HCT116 (cell line): ENCODE measurements at regions not wholly inside any gene's neighbourhood (a gene's known extent, or its start where the extent isn't known, plus 50 kb on each side); places are given as distances from the start of the nearest gene placed in this dataset.

Experiments
- ATAC-seq: fragments of 200-7000 bp; cut with Tn5 transposase; 2 replicates; pipeline ENCODE4 v1.9.1; 2020; ENCODE audit warnings: mild to moderate bottlenecking, moderate library complexity
- BruUV-seq: library from RNA; stranded (reverse); fragments of 400-500 nt; replicated peaks from 2 replicates; lab custom pipeline; 2021; lab: Mats Ljungman, UMichigan
- CTCF ChIA-PET: fragments of 300-600 bp; sonication (Branson Sonifier 250); formaldehyde crosslinking; loops from one replicate; lab custom pipeline; 2021; ENCODE audit warnings: antibody characterized with exemption; lab: Charles Lee
- POLR2A ChIA-PET: fragments of 300-600, 350-600 bp; sonication (Branson Sonifier 250); formaldehyde crosslinking; loops from one replicate; lab custom pipeline; 2021; ENCODE audit warnings: antibody characterized with exemption; lab: Charles Lee
- RAD21 ChIA-PET, 2 experiments: fragments of 300-600 bp; sonication (Branson Sonifier 250); formaldehyde crosslinking; loops; one replicate each; lab custom pipeline; 2023; ENCODE audit warnings: low total read pairs in 2 of 2; ENCODE audit not compliant: uncharacterized antibody in 2 of 2, unreplicated experiment in 2 of 2, low non-redundant PET in 1 of 2; lab: Charles Lee
- DNase-seq: peaks from one replicate; pipeline ENCODE4 v3.0.0-alpha.2; 2010; ENCODE audit warnings: low read depth, low spot score
- H2AFZ ChIP-seq: fragments of 200-600 bp; shearing (Covaris generic), sonication (generic); 2 replicates; pipeline ENCODE4 v1.6.1; 2017; ENCODE audit warnings: low read depth, mixed run types, mixed read lengths, antibody characterized with exemption, low read length; ENCODE audit not compliant: poor library complexity, severe bottlenecking
- H3K27ac ChIP-seq: 2 replicates; pipeline ENCODE4 v1.5.1; 2012; ENCODE audit warnings: low read depth, low read length
- H3K27me3 ChIP-seq: fragments of 200-600 bp; sonication (generic); 2 replicates; pipeline ENCODE4 v1.6.1; 2016; ENCODE audit warnings: mixed run types, low read length, mixed read lengths; ENCODE audit not compliant: insufficient read depth
- H3K36me3 ChIP-seq, 2 experiments: fragments of 200-500 bp in 1 of 2; fragments of 200-600 bp in 1 of 2; sonication (Bioruptor generic) in 1 of 2; sonication (generic) in 1 of 2; 2 replicates each; pipeline versions ENCODE4 v1.5.1 to v1.6.1; 2014 to 2016; ENCODE audit warnings: low read length in 2 of 2, inconsistent platforms in 1 of 2, mixed read lengths in 1 of 2, mixed run types in 1 of 2; ENCODE audit not compliant: insufficient read depth in 2 of 2, control insufficient read depth in 1 of 2
- H3K4me1 ChIP-seq, 2 experiments: fragments of 200-600 bp in 1 of 2; sonication (generic) in 1 of 2; 2 replicates each; pipeline versions ENCODE4 v1.5.1 to v1.6.1; 2012 to 2017; ENCODE audit warnings: low read length in 2 of 2, inconsistent platforms in 1 of 2, mild to moderate bottlenecking in 1 of 2, mixed read lengths in 1 of 2, mixed run types in 1 of 2, moderate library complexity in 1 of 2; ENCODE audit not compliant: insufficient read depth in 2 of 2, control insufficient read depth in 1 of 2
- H3K4me2 ChIP-seq: fragments of 200-600 bp; sonication (generic); 2 replicates; pipeline ENCODE4 v1.6.1; 2017; ENCODE audit warnings: mixed run types, low read length, mixed read lengths
- H3K4me3 ChIP-seq, 2 experiments: fragments of 200-600 bp in 1 of 2; sonication (generic) in 1 of 2; replicated peaks in 1 of 2; 2 replicates each; pipeline ENCODE4 v1.5.1; 2011 to 2016; ENCODE audit warnings: low read length in 2 of 2, control low read depth in 1 of 2, low read depth in 1 of 2, mild to moderate bottlenecking in 1 of 2, mixed read lengths in 1 of 2, mixed run types in 1 of 2
- H3K79me2 ChIP-seq: fragments of 200-600 bp; sonication (generic); 2 replicates; pipeline ENCODE4 v1.6.1; 2017; ENCODE audit warnings: mild to moderate bottlenecking, mixed run types, low read length, moderate library complexity, mixed read lengths; ENCODE audit not compliant: insufficient read depth
- H3K9ac ChIP-seq: fragments of 200-600 bp; sonication (generic); 2 replicates; pipeline ENCODE4 v1.6.1; 2016; ENCODE audit warnings: low read length, mixed read lengths
- H3K9me2 ChIP-seq: fragments of 200-600 bp; sonication (generic), shearing (Covaris generic); 2 replicates; pipeline ENCODE4 v1.6.1; 2017; ENCODE audit warnings: mixed run types, mild to moderate bottlenecking, moderate library complexity; ENCODE audit not compliant: insufficient read depth
- H3K9me3 ChIP-seq, 2 experiments: fragments of 200-500 bp in 1 of 2; fragments of 200-600 bp in 1 of 2; sonication (Bioruptor generic) in 1 of 2; sonication (generic) in 1 of 2; 2 replicates each; pipeline ENCODE4 v1.6.1; 2014 to 2017; ENCODE audit warnings: low read length in 2 of 2, mixed read lengths in 2 of 2, inconsistent platforms in 1 of 2, low read depth in 1 of 2, mild to moderate bottlenecking in 1 of 2, mixed run types in 1 of 2, moderate library complexity in 1 of 2; ENCODE audit not compliant: control insufficient read depth in 1 of 2, insufficient read depth in 1 of 2
- H4K20me1 ChIP-seq: fragments of 200-600 bp; sonication (generic), shearing (Covaris generic); 2 replicates; pipeline ENCODE4 v1.6.1; 2017; ENCODE audit warnings: mixed run types, mild to moderate bottlenecking, moderate library complexity; ENCODE audit not compliant: insufficient read depth
- ATF3 ChIP-seq: IDR thresholded peaks from 2 replicates; pipeline ENCODE4 v1.6.1; 2012
- CBX3 ChIP-seq: IDR thresholded peaks from 2 replicates; pipeline ENCODE4 v1.6.1; 2012; ENCODE audit warnings: low read depth
- CEBPB ChIP-seq: IDR thresholded peaks from 2 replicates; pipeline ENCODE4 v1.6.1; 2012; ENCODE audit warnings: low read depth
- EGR1 ChIP-seq: IDR thresholded peaks from 2 replicates; pipeline ENCODE4 v1.6.1; 2012; ENCODE audit warnings: low read depth
- ELF1 ChIP-seq: IDR thresholded peaks from 2 replicates; pipeline ENCODE4 v1.6.1; 2012; ENCODE audit warnings: low read depth, borderline replicate concordance
- EZH2 ChIP-seq: fragments of 200-600 bp; sonication (generic); IDR thresholded peaks from 2 replicates; pipeline ENCODE4 v1.6.1; 2017; ENCODE audit warnings: antibody characterized with exemption, mixed run types
- FOSL1 ChIP-seq: IDR thresholded peaks from 2 replicates; pipeline ENCODE4 v1.6.1; 2012; ENCODE audit warnings: low read depth
- JUND ChIP-seq: IDR thresholded peaks from 2 replicates; pipeline ENCODE4 v1.6.1; 2012
- MAX ChIP-seq: IDR thresholded peaks from 2 replicates; pipeline ENCODE4 v1.6.1; 2012
- POLR2A ChIP-seq: IDR thresholded peaks from 2 replicates; pipeline ENCODE4 v1.7.0; 2011; ENCODE audit warnings: borderline replicate concordance; ENCODE audit not compliant: insufficient read depth, insufficient read length; ENCODE audit errors: extremely low read depth
- POLR2AphosphoS5 ChIP-seq: IDR thresholded peaks from 2 replicates; pipeline ENCODE4 v1.6.1; 2011; ENCODE audit warnings: mild to moderate bottlenecking, low read depth, low read length, moderate library complexity
- RAD21 ChIP-seq: IDR thresholded peaks from 2 replicates; pipeline ENCODE4 v1.6.1; 2012; ENCODE audit warnings: low read depth, mild to moderate bottlenecking
- REST ChIP-seq: IDR thresholded peaks from 2 replicates; pipeline ENCODE4 v1.6.1; 2012; ENCODE audit warnings: low read depth
- SP1 ChIP-seq: IDR thresholded peaks from 2 replicates; pipeline ENCODE4 v1.6.1; 2012; ENCODE audit warnings: low read depth
- SRF ChIP-seq: IDR thresholded peaks from 2 replicates; pipeline ENCODE4 v1.6.1; 2012; ENCODE audit warnings: low read depth
- TCF7L2 ChIP-seq: IDR thresholded peaks from 2 replicates; pipeline ENCODE4 v1.7.0; 2011; ENCODE audit warnings: borderline replicate concordance, inconsistent platforms; ENCODE audit not compliant: insufficient read depth, insufficient read length; ENCODE audit errors: extremely low read depth
- ZBTB33 ChIP-seq: IDR thresholded peaks from 2 replicates; pipeline ENCODE4 v1.6.1; 2011; ENCODE audit warnings: mild to moderate bottlenecking, low read length, moderate library complexity; ENCODE audit not compliant: insufficient replicate concordance; ENCODE audit errors: extremely low read depth
- ZNF274 ChIP-seq: fragments of 200-500 bp; sonication (Bioruptor generic); IDR thresholded peaks from 2 replicates; pipeline ENCODE4 v1.6.1; 2014; ENCODE audit warnings: mild to moderate bottlenecking, low read depth, low read length, inconsistent platforms
- intact Hi-C: fragments of 100-400 bp; cut with micrococcal nuclease; formaldehyde crosslinking; loops from 2 replicates; pipeline ENCODE4 v1.10.0; 2022

- Histone ChIP-seq H3K36me3 (no peaks in the 10 kb centered on the region), H2AFZ (no peak overlapping the region), H3K9me3 (peaks cover 5 to 14% of the 10 kb centered on the region in 2 experiments; a peak in 2 of 4 replicates), H3K4me1 (no peaks in the 10 kb centered on the region), H3K27ac (no peak overlapping the region), H3K4me3 (no peak overlapping the region), H3K9me2 (no peaks in the 10 kb centered on the region), H3K79me2 (no peaks in the 10 kb centered on the region), H3K4me2 (no peak overlapping the region)
- DNase-seq, result no peak
- POLR2A ChIA-PET, result no interaction called here
- no peak for ATAC-seq
- no TSS peak for BruUV-seq
- CTCF ChIA-PET, result no interaction called here
- RAD21 ChIA-PET, result no interaction called here
- intact Hi-C loops, result no loop called here
- no peak for TF ChIP-seq SP1
- TF ChIP-seq SRF, result no peak
- no peak for TF ChIP-seq ATF3
- TF ChIP-seq EGR1, result no peak
- TF ChIP-seq ELF1, result no peak
- TF ChIP-seq EZH2, result no peak
- TF ChIP-seq POLR2AphosphoS5, result no peak
- TF ChIP-seq ZBTB33, result no peak
- no peak for TF ChIP-seq JUND
- no peak for TF ChIP-seq MAX
- no peak for TF ChIP-seq RAD21
- no peak for TF ChIP-seq CBX3
- no peak for TF ChIP-seq TCF7L2
- TF ChIP-seq REST, result no peak
- no peak for TF ChIP-seq ZNF274
- TF ChIP-seq CEBPB, result no peak
- TF ChIP-seq POLR2A, result no peak
- no peak for TF ChIP-seq FOSL1
- TF ChIP-seq, all 23 proteins: peak for 0
- Histone ChIP-seq H3K9ac (no peak overlapping the region), H4K20me1 (no peaks in the 10 kb centered on the region), H3K27me3 (no peaks in the 10 kb centered on the region)
These were observed 97.4 kb upstream of the LRATD1 start for GRCh38 chr2:14535156-14535555.
